ENCODE measurements at regions not wholly inside any gene's neighbourhood (a gene's known extent, or its start where the extent isn't known, plus 50 kb on each side); places are given as distances from the start of the nearest gene placed in this dataset.

DNA sequence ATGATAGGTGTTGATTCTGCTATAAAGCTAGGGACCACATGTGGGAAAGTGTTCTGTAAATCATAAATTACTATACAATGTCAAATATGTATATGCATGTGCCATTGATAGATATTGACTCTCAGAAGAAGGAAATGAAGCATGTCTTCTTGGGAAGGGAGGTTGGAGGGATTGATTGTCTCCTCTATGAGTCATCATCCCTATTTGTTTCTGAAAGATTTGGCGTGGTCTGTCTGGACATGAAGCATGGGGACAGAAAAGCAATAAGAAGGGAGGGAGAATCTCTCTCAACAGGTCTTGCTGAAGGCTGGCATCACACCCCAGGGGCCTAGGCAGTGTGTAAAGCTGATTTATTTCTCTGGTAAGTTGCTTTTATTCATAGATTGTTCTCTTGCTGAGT, 98.0 kb upstream of the KCNJ6 start:
- Histone ChIP-seq H3K9me1 (ENCODE audit: control insufficient read depth, extremely low read depth, insufficient read depth, low read length) (no peaks in the 10 kb centered on the region), H3K4me3 (ENCODE audit: control insufficient read depth in 2 of 3, extremely low read depth in 1 of 3, insufficient read depth in 2 of 3, low read depth in 1 of 3, low read length in 3 of 3) (no peak overlapping the region), H3K9me3 (ENCODE audit: control insufficient read depth, low read depth, low read length) (no peaks in the 10 kb centered on the region), H3K27ac (ENCODE audit: control insufficient read depth, insufficient read depth, low read length) (no peak overlapping the region), H3K4me1 (ENCODE audit: control insufficient read depth, extremely low read depth, insufficient read depth, low read length) (peaks cover 3% of the 10 kb centered on the region), H3K27me3 (ENCODE audit: control insufficient read depth, extremely low read depth, insufficient read depth, low read length) (no peaks in the 10 kb centered on the region), H3K4me2 (ENCODE audit: control insufficient read depth, extremely low read depth, insufficient read depth, low read depth, low read length) (no peak overlapping the region), H3K79me2 (ENCODE audit: control insufficient read depth, insufficient read depth, low read length) (no peaks in the 10 kb centered on the region), H3K36me3 (ENCODE audit: control insufficient read depth in 2 of 2, extremely low read depth in 1 of 2, insufficient read depth in 2 of 2, low read length in 2 of 2) (no peaks in the 10 kb centered on the region), H2AFZ (ENCODE audit: control insufficient read depth, low read length) (no peak overlapping the region), H4K20me1 (ENCODE audit: control insufficient read depth, extremely low read depth, insufficient read depth, low read length) (no peaks in the 10 kb centered on the region), H3K9ac (ENCODE audit: control insufficient read depth, extremely low read depth, insufficient read depth, low read length) (no peak overlapping the region)
- DNase-seq (ENCODE audit: low read depth, low spot score) (no peak), FAIRE-seq (no peak)
- TF ChIP-seq, protein P1, sequence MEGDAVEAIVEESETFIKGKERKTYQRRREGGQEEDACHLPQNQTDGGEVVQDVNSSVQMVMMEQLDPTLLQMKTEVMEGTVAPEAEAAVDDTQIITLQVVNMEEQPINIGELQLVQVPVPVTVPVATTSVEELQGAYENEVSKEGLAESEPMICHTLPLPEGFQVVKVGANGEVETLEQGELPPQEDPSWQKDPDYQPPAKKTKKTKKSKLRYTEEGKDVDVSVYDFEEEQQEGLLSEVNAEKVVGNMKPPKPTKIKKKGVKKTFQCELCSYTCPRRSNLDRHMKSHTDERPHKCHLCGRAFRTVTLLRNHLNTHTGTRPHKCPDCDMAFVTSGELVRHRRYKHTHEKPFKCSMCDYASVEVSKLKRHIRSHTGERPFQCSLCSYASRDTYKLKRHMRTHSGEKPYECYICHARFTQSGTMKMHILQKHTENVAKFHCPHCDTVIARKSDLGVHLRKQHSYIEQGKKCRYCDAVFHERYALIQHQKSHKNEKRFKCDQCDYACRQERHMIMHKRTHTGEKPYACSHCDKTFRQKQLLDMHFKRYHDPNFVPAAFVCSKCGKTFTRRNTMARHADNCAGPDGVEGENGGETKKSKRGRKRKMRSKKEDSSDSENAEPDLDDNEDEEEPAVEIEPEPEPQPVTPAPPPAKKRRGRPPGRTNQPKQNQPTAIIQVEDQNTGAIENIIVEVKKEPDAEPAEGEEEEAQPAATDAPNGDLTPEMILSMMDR (optimal IDR thresholded peaks at IDR 0.05 in 1 of 3, IDR thresholded peaks at IDR 0.05 in 1 of 3, conservative IDR thresholded peaks at IDR 0.05 in 1 of 3; ENCODE audit: extremely low read depth in 1 of 3, insufficient read depth in 2 of 3, low read length in 3 of 3) = no peak
- TF ChIP-seq EZH2 (IDR thresholded peaks at IDR 0.05; ENCODE audit: low read length) = no peak
- dilution Hi-C loops (cut with MboI; ENCODE audit: extremely low pct_ligation_motif_present, low sequenced_read_pairs) = no loop called here

DNA sequence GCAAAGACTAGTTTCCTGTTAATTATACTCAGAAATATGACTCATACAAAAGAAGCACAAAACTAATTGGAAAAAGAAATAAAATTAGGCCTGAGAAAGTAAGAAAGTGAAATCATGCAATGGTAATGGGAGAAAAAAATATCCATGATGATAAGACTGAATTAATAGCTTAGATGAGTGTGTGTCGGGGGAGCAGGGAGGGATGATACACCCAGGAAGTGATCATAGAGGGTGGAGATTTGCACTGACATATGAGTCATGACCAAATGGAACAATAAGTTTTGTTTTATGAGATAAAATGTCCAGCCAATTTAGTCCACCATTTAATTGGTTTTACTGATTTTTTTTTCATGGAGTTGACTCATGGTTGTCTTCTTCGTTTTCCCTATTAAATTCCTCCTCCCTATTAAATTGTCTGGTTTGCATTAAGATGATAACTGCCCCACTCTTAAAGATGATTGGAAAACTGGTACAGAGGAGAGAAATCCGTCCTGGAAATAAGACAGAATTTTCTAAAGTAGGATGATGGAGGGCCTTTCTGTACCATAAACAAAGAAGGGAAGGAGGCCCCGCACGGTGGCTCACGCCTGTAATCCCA, 111.7 kb upstream of the KCNJ6 start:
- no peak overlapping the region for H2AFZ ChIP-seq (ENCODE audit: control insufficient read depth, low read length)
- no peaks in the 10 kb centered on the region for H3K9me3 ChIP-seq (ENCODE audit: control insufficient read depth, low read depth, low read length)
- H3K9ac ChIP-seq (ENCODE audit: control insufficient read depth, extremely low read depth, insufficient read depth, low read length) = no peak overlapping the region
- no peaks in the 10 kb centered on the region for H3K36me3 ChIP-seq (ENCODE audit: control insufficient read depth in 2 of 2, extremely low read depth in 1 of 2, insufficient read depth in 2 of 2, low read length in 2 of 2)
- no peak overlapping the region for H3K27ac ChIP-seq (ENCODE audit: control insufficient read depth, insufficient read depth, low read length)
- H4K20me1 ChIP-seq (ENCODE audit: control insufficient read depth, extremely low read depth, insufficient read depth, low read length) = no peaks in the 10 kb centered on the region
- H3K4me3 ChIP-seq (ENCODE audit: control insufficient read depth in 2 of 3, extremely low read depth in 1 of 3, insufficient read depth in 2 of 3, low read depth in 1 of 3, low read length in 3 of 3) = no peak overlapping the region
- dilution Hi-C loops (cut with MboI; ENCODE audit: extremely low pct_ligation_motif_present, low sequenced_read_pairs) = no loop called here
- peaks cover 3% of the 10 kb centered on the region for H3K27me3 ChIP-seq (ENCODE audit: control insufficient read depth, extremely low read depth, insufficient read depth, low read length)
- FAIRE-seq = no peak
- no peaks in the 10 kb centered on the region for H3K79me2 ChIP-seq (ENCODE audit: control insufficient read depth, insufficient read depth, low read length)
- DNase-seq (ENCODE audit: low read depth, low spot score) = no peak
- no peak overlapping the region for H3K4me2 ChIP-seq (ENCODE audit: control insufficient read depth, extremely low read depth, insufficient read depth, low read depth, low read length)
- TF ChIP-seq EZH2 (IDR thresholded peaks at IDR 0.05; ENCODE audit: low read length) = no peak
- TF ChIP-seq, protein P1 (optimal IDR thresholded peaks at IDR 0.05 in 1 of 3, IDR thresholded peaks at IDR 0.05 in 1 of 3, conservative IDR thresholded peaks at IDR 0.05 in 1 of 3; ENCODE audit: extremely low read depth in 1 of 3, insufficient read depth in 2 of 3, low read length in 3 of 3) = no peak
- peaks cover 4% of the 10 kb centered on the region for H3K4me1 ChIP-seq (ENCODE audit: control insufficient read depth, extremely low read depth, insufficient read depth, low read length)
- no peaks in the 10 kb centered on the region for H3K9me1 ChIP-seq (ENCODE audit: control insufficient read depth, extremely low read depth, insufficient read depth, low read length)

Measured in keratinocyte (primary cell).